MM.1S (cell line): ENCODE measurements at regions not wholly inside any gene's neighbourhood (a gene's known extent, or its start where the extent isn't known, plus 50 kb on each side); places are given as distances from the start of the nearest gene placed in this dataset.
"Not testable (repeated sequence)": the region's sequence is repeated elsewhere in the genome, so short reads cannot be mapped to it uniquely, and the experiment has no call there.

Experiments
- EZH2phosphoT487 ChIP-seq: fragments of 300-600 bp; sonication (generic); IDR thresholded peaks from 2 replicates; pipeline ENCODE4 v1.6.1; 2018; ENCODE audit warnings: antibody characterized with exemption, low read length
- TF ChIP-seq, protein P1 (sequence below): fragments of 300-600 bp; sonication (generic); IDR thresholded peaks from 2 replicates; pipeline ENCODE4 v1.5.1; 2016; ENCODE audit warnings: antibody characterized with exemption, low read length, mixed read lengths

DNA sequence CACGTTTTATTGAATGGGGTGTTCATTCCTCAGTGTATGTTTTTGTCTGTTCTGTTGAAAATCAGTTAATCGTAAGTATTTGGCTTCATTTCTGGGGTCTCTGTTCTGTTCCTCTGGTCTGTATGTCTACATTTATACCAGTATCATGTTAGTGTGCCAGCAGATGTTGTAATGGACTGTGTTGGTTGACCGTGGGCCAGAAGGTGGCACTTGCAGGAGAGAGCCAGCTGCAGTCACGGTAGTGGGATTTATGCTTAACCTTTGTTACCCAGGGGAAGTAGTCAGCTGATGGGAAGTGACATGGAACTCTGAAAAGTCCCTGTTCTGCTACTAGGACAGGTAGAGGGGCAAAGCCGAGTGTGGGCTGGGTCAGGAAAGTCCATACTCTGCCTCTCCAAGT, 238.3 kb upstream of the NPAP1 start:
- TF ChIP-seq, protein P1, sequence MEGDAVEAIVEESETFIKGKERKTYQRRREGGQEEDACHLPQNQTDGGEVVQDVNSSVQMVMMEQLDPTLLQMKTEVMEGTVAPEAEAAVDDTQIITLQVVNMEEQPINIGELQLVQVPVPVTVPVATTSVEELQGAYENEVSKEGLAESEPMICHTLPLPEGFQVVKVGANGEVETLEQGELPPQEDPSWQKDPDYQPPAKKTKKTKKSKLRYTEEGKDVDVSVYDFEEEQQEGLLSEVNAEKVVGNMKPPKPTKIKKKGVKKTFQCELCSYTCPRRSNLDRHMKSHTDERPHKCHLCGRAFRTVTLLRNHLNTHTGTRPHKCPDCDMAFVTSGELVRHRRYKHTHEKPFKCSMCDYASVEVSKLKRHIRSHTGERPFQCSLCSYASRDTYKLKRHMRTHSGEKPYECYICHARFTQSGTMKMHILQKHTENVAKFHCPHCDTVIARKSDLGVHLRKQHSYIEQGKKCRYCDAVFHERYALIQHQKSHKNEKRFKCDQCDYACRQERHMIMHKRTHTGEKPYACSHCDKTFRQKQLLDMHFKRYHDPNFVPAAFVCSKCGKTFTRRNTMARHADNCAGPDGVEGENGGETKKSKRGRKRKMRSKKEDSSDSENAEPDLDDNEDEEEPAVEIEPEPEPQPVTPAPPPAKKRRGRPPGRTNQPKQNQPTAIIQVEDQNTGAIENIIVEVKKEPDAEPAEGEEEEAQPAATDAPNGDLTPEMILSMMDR = not testable (repeated sequence)
- TF ChIP-seq EZH2phosphoT487 = not testable (repeated sequence)
